GM21825 (cell line): ENCODE measurements at regions not wholly inside any gene's neighbourhood (a gene's known extent, or its start where the extent isn't known, plus 50 kb on each side); places are given as distances from the start of the nearest gene placed in this dataset.
A peak's percentile ranks its signal among the peaks of the same experiment; 100 is the strongest.
"Not testable (repeated sequence)": the region's sequence is repeated elsewhere in the genome, so short reads cannot be mapped to it uniquely, and the experiment has no call there.

Experiments
- ATAC-seq: cut with Tn5 transposase; IDR thresholded peaks from one replicate; pipeline ENCODE4 v1.9.1; 2021; ENCODE audit warnings: mild to moderate bottlenecking, moderate library complexity; ENCODE audit not compliant: unreplicated experiment

DNA sequence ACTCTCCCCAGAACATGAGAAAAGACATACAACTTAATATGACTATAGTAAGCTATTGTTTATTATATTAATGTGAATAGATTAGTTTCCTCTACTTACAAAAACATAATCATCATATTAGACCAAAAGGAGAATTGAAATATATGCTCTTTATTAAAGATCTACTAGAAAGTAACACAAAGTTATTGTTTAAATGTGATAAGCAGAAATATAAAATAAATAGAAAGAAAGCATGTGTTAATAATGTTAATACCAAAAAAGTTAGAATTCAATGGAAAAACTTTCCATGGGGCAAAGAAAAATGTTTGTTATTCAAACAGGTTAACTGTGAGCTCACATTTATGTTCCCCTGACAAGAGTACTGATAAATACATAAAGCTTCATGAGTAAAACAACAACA, 421.4 kb upstream of the UBE2E3 start:
- no peak for ATAC-seq

GRCh38 chr2:180555391-180555965, 424.9 kb upstream of the UBE2E3 start:
- no peak for ATAC-seq

DNA sequence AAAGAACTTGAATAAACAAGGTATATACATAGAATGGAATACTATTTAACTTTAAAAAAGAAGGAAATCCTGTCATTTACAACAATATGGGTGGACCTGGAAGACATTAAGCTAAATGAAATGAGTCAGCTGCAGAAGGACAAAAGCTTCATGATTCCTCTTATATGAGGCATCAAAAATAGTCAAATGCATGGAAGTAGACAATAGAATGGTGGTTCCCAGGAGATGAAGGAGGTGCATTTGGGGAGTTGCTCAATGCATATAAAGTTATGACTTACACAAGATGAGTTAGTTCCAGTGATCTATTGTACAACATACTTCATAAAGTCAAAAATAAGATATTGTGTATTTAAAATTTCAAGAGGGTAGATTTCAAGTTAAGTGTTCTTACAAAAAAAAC, 426.1 kb upstream of the UBE2E3 start:
- no peak for ATAC-seq

DNA sequence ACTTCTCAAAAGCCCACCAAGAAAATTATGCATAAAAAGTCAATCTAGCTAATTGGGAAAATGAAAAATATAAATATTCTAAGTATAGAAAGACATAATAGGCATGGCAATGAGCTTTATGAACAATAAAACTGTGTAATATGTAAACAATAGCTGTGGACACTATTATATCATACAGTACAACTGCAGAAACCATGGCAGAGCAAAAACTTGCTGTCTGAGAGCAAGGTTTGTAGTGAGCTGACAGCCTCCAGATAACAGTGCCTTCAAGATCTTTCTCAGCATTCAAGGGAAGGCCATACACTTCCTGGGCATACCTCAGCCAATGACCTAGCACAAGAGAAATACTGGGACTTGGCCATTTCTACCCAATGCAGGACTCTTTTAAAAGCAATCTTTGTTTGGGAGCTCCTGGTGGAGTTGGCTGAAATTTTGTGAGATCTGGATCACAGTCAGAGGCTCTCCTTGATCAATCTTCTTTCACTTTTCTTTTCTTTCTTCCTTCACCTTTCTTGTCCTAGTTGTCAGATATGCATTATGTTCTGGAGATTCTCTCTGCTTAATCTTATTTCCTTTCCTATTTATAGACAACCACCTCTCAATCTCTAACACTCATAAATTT, 427.2 kb upstream of the UBE2E3 start:
- ATAC-seq, result no peak

GRCh38 chr2:180542511-180542910, 437.9 kb upstream of the UBE2E3 start:
- ATAC-seq, result no peak

- ATAC-seq, result no peak
Observed at GRCh38 chr2:180540761-180541160, 439.6 kb upstream of the UBE2E3 start.

GRCh38 chr2:180539541-180539940, 440.9 kb upstream of the UBE2E3 start:
- no peak for ATAC-seq

GRCh38 chr2:180535289-180535688, 445.1 kb upstream of the UBE2E3 start:
- ATAC-seq, result no peak

DNA sequence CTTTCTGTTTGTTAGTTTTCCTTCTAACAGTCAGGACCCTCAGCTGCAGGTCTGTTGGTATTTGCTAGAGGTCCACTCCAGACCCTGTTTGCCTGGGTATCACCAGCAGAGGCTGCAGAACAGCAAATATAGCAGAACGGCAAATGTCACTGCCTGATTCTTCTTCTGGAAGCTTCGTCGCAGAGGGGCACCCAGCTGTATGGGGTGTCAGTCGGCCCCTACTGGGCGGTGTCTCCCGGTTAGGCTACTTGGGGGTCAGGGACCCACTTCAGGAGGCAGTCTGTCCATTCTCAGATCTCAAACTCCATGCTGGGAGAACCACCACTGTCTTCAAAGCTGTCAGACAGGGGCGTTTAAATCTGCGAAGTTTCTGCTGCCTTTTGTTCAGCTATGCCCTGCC, 448.6 kb upstream of the UBE2E3 start:
- not testable (repeated sequence) for ATAC-seq

- no peak for ATAC-seq
Observed at GRCh38 chr2:180524499-180524898, 455.9 kb upstream of the UBE2E3 start.

DNA sequence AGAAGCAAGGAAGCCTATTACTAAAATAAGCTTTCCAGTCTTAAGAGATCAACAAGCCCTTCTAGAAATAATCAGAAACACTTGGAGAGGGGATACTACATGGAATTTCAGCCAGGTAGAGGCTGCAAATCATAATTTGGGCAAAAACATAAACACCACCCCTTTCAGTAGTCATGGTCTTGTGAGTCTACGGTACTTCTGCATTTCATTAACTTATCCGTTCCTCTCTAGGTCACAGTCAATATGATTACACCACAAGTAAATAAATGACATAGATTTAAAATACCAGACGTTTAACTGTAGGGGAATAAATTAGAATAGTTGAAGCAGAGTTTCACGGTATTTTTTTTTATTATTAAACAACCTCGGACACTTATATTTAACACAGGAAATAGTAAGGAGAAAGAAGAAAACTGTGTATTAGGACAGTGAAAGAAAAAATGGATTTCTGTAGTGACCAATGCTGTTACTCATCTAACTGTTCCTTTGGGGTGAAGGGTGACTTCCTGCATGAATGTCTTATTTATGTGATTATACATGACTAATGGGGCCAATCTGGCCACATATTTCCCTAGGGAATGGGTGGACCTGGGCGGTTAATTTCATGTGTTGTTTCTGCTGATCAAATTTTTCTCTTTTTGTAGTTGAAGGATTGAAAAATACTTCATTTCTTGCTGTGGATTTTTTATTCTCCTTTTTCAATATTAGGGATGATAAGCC, 456.6 kb upstream of the UBE2E3 start:
- ATAC-seq, result no peak

DNA sequence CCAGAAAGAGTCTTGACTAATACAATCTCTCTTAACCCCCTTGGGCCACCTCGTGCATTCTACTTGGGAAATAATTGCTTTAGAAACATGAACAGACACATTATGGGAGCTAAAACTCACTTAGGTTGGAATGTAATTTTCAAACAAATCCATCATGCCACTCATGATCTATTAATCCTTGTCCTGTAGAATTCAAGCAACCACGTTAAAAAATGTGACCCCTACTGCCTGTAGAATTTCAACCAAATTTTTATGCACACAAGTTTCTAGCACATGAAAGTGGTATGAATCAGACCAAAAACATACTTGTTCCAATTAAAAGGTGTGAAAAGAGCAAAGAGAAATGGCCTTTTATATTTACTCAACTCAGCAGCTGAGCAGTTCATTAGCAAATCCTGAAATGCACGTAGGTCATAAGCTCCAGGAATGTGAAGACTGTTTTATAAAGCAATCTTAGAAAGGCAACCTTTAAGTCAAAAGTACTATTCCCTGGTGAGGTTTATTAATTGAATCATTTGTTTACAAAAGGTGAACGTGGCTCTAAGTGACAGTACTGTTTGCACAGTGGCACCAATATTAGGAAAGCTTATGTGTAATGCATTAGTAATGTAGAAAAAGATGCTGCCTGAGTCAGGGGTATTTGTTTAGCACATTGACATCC, 459.4 kb upstream of the UBE2E3 start:
- no peak for ATAC-seq

DNA sequence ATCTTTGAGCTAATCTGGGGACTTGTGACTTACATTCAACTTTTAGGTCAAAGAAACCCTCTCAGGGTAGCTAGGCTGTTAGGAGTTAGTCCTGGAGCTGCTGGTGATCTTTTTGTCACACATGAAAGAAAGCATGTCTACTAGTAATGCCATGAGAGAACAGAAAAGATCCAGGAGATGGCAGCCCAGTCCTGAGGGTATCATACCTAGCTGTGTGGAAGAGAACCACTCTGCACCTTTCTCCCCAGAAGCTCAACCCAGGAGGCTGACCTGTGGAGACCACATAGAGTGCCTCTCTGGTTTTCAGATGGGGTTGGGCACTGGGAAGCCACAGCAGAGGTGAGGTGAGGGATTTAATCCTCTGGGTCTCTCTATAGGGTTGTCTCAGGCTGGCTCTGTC, 460.2 kb upstream of the UBE2E3 start:
- no peak for ATAC-seq

DNA sequence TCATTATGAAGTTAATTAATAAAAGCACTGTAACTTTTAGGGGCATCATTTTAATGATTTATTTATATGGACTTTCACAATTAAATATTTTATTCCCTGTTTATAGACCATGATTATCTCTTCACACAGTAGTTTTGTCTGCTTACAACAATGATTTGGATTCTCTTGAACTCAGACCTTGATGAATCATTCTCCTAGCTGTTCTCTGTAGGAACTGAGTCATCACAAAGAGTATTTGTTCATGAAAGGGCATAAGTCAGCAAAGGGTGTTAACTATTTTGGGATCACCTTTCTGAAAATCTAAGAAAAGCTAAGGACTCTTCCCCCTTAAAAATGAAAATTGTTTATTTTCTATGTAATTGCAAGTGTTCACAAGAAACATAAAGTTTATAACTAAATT, 461.1 kb upstream of the UBE2E3 start:
- no peak for ATAC-seq

- peak; percentile 67 for ATAC-seq
Observed at GRCh38 chr2:180516232-180516631, 464.2 kb upstream of the UBE2E3 start.

- ATAC-seq, result no peak
Observed at GRCh38 chr2:180513389-180513788, 467.0 kb upstream of the UBE2E3 start.

GRCh38 chr2:180508458-180508857, 471.9 kb upstream of the UBE2E3 start:
- no peak for ATAC-seq

DNA sequence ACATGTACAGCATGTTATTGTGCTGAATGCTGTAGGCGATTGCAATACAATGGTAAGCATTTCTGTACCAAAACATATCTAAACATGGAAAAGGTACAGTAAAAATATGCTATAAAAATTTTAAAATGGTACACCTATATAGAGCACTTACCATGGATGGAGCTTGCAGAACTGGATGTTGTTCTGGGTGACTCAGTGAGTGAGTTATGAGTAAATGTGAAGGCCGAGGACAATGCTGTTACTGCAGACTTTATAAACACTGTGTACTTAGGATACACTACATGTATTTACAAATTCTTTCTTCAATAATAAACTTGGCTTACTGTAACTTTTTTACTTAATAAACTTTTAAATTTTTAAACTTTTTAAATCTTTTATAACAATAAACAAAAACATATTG, 473.4 kb upstream of the UBE2E3 start:
- no peak for ATAC-seq

DNA sequence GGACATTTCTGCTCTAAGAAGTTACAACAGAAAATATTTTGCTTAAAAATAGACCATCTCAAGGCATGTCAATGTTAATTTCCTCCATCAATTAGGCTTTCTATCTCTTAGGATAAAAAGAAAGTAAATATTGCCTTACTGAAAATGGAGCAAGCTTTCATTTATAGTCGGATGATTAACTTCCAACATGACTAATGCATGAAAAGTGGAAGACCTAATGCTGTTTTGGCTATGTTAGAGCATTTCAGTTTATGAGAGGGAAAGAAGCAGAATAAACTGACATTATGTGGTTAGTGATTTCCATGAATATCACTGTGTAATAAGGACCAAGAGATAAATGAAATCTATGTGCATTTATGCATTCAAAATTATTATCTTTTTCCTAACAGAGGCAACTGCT, 475.2 kb upstream of the UBE2E3 start:
- ATAC-seq, result no peak

GRCh38 chr2:180497621-180498152, 482.7 kb upstream of the UBE2E3 start:
- ATAC-seq, result no peak

GRCh38 chr2:180495606-180496005, 484.8 kb upstream of the UBE2E3 start:
- ATAC-seq, result no peak

- no peak for ATAC-seq
Observed at GRCh38 chr2:180494286-180494685, 486.1 kb upstream of the UBE2E3 start.
